ENCODE measurements at regions not wholly inside any gene's neighbourhood (a gene's known extent, or its start where the extent isn't known, plus 50 kb on each side); places are given as distances from the start of the nearest gene placed in this dataset.
"Not testable (repeated sequence)": the region's sequence is repeated elsewhere in the genome, so short reads cannot be mapped to it uniquely, and the experiment has no call there.

- not testable (repeated sequence) for TF ChIP-seq CTCF (IDR thresholded peaks at IDR 0.05; ENCODE audit: poor library complexity, severe bottlenecking); POLR2AphosphoS5 (IDR thresholded peaks at IDR 0.05); TAF1 (IDR thresholded peaks at IDR 0.05; ENCODE audit: low read depth); RAD21 (conservative IDR thresholded peaks at IDR 0.05); REST (IDR thresholded peaks at IDR 0.05; ENCODE audit: borderline replicate concordance); EZH2 (IDR thresholded peaks at IDR 0.05; ENCODE audit: borderline replicate concordance, insufficient read depth, low read length, poor library complexity, severe bottlenecking)
Measured at GRCh38 chr3:27821609-27822008, 99.5 kb upstream of the EOMES start.
